ENCODE measurements at regions not wholly inside any gene's neighbourhood (a gene's known extent, or its start where the extent isn't known, plus 50 kb on each side); places are given as distances from the start of the nearest gene placed in this dataset.

- DNase-seq, result no peak
Measured at GRCh38 chr11:95299078-95299679, 68.2 kb upstream of the SESN3 start.

DNA sequence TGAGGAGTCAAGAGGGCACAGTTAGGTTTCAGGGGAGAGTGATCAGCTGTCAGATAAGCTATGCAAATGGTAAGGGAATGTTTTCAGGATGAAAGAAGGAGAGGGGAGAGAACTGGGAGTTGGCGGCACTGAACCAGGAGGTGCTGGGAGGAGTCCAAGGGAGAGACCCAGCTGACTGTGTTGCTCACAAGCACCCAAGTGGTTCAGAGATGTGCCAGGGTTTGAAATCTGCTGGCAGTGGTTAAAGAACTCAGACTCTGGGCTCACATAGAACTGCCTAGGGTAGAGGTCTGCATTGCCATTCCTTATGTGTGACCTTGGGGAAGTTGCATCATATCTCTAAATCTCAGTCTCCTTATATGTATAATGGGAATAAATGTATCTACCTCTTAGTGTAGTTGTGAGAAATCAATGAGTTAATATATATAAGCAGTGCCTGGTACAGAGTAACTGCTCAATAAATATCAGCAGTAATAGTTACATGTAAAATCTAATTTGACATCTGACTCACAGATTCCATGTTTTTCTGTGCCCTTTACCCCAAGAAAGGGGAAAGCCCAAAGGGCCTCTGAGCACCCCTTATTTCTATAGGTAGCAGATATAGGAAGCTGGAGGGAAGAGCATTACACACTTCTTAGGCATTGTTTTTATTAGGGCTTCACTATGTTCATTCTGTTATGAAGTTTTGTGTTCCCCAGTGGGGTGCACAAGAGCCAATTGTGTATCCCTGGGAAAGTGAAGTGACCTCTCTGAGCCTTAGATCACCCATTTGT is 66.9 kb upstream of the SESN3 start:
- DNase-seq, result no peak

- peak; percentile 89 for DNase-seq
Measured at GRCh38 chr11:95296621-95297025, 65.6 kb upstream of the SESN3 start.

DNA sequence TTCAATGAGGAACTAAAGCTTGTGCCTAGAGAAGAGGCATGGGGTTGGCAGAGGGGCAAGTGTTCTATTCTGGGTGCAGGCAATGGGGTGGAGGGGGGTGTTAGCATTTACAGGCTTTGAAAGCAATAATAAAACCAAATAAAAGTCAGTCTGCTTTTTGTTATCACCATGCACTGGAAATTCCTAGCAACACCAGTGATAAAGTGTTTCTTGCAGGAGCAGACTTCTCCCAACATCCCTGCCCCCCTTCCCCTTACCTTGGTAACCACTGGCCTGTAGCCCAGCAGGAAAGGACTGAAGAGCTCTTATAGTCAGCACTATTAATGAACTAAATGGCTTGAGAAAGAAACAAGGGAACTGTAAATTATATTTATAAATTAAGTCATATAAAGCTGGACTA is 65.2 kb upstream of the SESN3 start:
- DNase-seq, result no peak

DNA sequence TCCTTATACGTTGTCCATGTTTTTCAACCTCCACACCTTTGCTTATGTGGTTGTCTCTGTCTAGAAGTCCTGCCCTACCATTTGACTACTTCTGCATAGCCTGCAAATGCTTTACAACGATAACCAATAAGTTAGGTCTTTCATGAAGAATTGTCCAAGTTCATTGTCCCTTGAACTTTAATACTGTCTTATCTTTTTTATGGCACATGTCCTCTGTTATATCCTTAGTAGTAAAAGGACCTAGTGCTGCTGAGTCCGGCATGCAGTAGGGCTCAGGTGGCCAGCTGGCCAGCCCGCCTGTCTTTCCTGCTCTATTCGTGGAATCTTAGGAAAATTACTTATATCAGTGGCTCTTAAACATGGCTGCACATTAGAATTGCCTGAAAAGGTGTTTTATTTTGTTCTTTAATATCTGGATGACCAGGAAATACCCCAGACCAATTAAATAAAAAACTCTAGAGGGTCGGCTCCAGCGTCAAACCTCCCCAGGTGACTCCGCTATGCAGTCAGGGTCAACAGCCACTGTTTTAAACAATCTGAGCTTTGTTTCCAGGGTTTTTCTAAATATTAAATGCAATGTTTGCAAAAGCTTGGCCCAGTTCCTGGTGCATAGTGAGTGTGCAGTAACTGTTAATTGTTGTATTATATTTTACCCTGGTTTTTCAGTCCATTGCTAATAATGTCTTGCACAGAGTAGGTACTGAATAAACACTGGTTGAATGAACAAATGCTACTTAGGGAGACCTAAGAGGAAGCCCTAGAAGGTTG is 64.6 kb upstream of the SESN3 start:
- no peak for DNase-seq

DNA sequence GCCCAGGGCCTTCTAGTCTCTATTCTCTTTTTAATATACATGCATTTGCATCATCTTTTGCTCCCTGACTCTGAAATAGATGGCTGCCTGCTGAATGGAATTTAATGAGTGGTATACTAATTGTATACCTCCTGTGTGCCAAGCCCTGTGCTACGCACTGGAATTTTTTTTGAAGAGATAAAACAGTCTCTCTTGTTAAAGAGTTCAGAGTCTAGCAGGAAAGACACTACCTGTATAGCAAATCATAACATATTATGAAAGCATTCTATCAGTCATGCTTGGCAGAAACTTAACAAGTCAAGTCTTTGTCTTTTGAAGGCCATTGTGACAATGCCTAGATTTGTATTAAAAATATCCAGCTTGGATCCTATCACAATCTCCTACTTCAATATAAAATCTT is 63.7 kb upstream of the SESN3 start:
- no peak for DNase-seq

DNA sequence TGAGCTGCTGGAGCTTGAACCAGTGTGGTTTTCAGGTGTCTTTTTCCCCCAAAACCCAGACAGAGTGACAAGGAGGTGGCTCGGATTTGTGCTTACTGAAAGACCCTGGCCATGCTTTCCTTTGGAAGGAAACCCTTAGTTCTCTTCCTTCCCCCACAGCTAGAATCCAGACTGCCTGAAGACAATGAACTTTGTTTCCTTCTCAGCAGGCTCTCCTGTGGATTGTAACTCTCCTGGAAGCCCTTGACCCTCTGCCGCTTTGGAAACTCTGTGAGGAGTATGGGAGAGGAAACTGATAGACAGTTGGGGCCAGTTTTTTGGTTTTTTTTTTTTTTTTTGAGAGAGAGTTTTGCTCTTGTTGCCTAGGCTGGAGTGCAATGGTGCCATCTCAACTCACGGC is 62.1 kb upstream of the SESN3 start:
- DNase-seq, result no peak

DNA sequence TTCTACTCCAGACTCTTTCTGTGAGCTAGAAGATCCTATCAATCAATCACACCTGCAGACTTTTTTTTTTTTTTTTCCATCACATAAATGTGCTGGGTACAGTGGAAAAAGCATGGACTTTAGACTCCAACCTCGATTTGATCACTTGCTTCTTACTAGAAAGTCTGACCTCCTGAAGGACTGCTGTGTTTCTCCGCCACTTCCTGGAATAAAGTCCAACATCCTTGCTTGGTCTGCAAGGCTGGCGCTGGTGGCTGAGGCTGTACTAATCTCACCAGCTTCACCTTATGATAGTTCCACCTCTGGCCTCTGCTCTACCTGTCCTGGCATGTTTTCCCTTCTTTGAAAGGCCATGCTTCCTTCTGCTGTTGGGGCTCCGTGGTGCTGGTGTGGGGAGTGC is 60.9 kb upstream of the SESN3 start:
- no peak for DNase-seq

- DNase-seq, result no peak
Measured at GRCh38 chr11:95289378-95290101, 58.5 kb upstream of the SESN3 start.

DNA sequence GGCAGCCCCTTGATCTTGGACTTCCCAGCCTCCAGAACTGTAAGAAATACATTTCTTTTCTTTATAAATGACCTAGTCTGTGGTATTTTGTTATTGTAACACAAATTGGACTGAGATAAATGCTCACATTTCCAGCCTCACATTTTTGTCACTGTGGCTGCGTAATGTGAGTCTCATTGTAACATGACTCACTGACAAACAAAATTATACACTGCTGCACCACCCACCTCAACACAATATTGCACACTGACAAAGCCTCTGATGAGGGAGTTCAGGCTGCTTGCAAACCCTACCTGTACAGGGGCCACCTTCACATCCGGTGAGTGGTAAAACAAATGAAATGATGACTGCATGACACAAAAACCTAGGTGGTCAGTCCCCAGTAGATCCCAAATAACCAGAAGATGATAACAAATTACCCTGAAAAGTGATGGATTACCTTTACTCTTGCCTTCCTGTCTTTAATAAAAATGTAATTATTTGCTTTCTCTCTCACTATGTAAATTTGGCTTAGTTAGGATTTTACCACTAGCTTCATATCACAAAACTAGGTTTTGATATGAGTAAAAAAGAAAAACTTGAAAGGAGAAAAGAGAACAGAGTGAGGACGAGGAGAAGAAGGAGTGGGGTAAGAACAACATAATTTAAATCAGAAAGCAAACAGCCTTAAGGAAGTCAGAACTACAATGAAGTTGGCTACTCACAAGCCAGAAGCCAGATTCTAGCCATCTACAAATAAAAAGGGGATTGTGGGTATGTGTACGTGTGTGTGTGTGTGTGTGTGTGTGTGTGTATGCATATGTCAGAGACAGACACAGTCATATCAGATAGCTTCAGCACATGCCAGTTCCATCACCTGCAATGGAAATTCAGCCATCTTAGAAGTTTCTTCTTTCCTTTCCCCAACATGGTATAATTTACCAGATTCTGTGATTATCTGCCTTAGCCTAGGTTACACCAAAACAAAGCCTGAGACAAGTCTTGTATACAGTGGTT is 53.4 kb upstream of the SESN3 start:
- DNase-seq, result no peak

DNA sequence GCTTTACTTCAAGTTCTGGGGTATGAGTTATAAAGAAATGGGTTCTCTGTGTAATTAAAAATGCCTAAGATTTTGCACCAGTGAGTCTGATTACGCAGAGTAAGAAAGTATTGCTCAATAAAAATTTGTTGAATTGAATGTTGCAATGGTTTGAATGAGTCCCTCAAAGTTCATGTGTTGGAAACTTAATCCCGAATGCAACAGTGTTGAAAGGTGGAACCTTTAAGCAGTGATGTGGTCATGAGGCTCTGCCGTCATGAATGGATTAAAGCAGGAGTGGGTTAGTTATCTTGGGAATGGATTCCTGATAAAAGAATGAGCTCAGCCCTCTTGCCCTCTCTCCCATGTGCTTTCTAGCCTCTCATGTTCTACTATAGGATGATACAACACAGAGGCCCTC is 52.6 kb upstream of the SESN3 start:
- peak; percentile 56 for DNase-seq

DNA sequence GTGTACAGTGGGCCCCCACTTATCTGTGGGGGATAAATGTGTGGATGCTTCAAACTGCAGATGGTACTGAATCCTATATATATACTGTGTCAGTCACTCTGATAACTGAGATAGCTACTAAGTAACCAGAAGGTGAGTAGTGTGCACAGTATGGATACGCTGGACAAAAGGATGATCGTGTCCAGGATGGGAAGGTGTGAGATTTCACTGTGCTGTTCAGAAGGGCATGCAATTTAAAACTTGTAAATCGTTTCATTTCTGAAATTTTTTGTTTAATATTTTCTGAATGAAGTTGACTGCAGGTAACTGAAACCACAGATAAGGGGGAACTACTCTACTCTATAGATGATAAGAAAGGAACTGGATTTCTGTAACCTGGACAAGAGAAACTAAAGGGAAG is 52.1 kb upstream of the SESN3 start:
- no peak for DNase-seq

GRCh38 chr11:95282291-95282751 is 51.3 kb upstream of the SESN3 start:
- peak; percentile 88 for DNase-seq
